Smooth muscle cell (in vitro differentiated cells): ENCODE measurements at regions not wholly inside any gene's neighbourhood (a gene's known extent, or its start where the extent isn't known, plus 50 kb on each side); places are given as distances from the start of the nearest gene placed in this dataset.

Experiments used
- DNase-seq: peaks from one replicate; lab custom pipeline; 2025; ENCODE audit not compliant: unreplicated experiment; lab: John Stamatoyannopoulos, UW
- H2AFZ ChIP-seq: fragments of 200-600 bp; sonication (generic); 2 replicates; pipeline ENCODE4 v1.6.0; 2016; ENCODE audit warnings: antibody characterized with exemption, low read depth, mild to moderate bottlenecking
- H3F3A ChIP-seq: fragments of 200-600 bp; sonication (generic); 2 replicates; pipeline ENCODE4 v1.6.0; 2017; ENCODE audit warnings: antibody characterized with exemption, low read depth
- H3K27ac ChIP-seq: fragments of 200-600 bp; sonication (generic); 2 replicates; pipeline ENCODE4 v1.5.1; 2016; ENCODE audit warnings: low read depth, mild to moderate bottlenecking
- H3K27me3 ChIP-seq: fragments of 200-600 bp; sonication (generic); 2 replicates; pipeline ENCODE4 v1.6.1; 2016; ENCODE audit warnings: low read depth, mild to moderate bottlenecking
- H3K36me3 ChIP-seq: fragments of 200-600 bp; sonication (generic); 2 replicates; pipeline ENCODE4 v1.5.1; 2016; ENCODE audit warnings: low read depth
- H3K4me1 ChIP-seq: fragments of 200-600 bp; sonication (generic); 2 replicates; pipeline ENCODE4 v1.5.1; 2016; ENCODE audit warnings: low read depth
- H3K4me2 ChIP-seq: fragments of 200-600 bp; sonication (generic); 2 replicates; pipeline ENCODE4 v1.6.0; 2016; ENCODE audit warnings: mild to moderate bottlenecking
- H3K4me3 ChIP-seq: fragments of 200-600 bp; sonication (generic); 2 replicates; pipeline ENCODE4 v1.5.1; 2016; ENCODE audit warnings: mild to moderate bottlenecking
- H3K79me2 ChIP-seq: fragments of 200-600 bp; sonication (generic); 2 replicates; pipeline ENCODE4 v1.6.0; 2016; ENCODE audit warnings: low read depth, mild to moderate bottlenecking
- H3K9ac ChIP-seq: fragments of 200-600 bp; sonication (generic); 2 replicates; pipeline ENCODE4 v1.6.0; 2016; ENCODE audit warnings: low read depth
- H3K9me3 ChIP-seq: fragments of 200-600 bp; sonication (generic); replicated peaks from 2 replicates; pipeline ENCODE4 v1.5.1; 2016; ENCODE audit warnings: low read depth
- H4K20me1 ChIP-seq: fragments of 200-600 bp; sonication (generic); 2 replicates; pipeline ENCODE4 v1.6.0; 2016; ENCODE audit warnings: low read depth
- CTCF ChIP-seq: fragments of 200-600 bp; sonication (generic); IDR thresholded peaks from 2 replicates; pipeline ENCODE4 v1.5.1; 2017; ENCODE audit warnings: borderline replicate concordance, mild to moderate bottlenecking, antibody characterized with exemption; ENCODE audit not compliant: insufficient read depth, poor library complexity, severe bottlenecking
- WGBS: methylation state at CpG from one replicate; pipeline ENCODE4 v1.1.7; 2016; ENCODE audit warnings: low lambda C conversion rate; 5-methylcytosine and 5-hydroxymethylcytosine counted together

GRCh38 chr9:108383796-108384195, 472.0 kb downstream of the ACTL7B start:
- Histone ChIP-seq H3F3A (no peaks in the 10 kb centered on the region), H2AFZ (no peak overlapping the region), H3K4me3 (no peak overlapping the region), H4K20me1 (no peaks in the 10 kb centered on the region), H3K4me1 (no peaks in the 10 kb centered on the region), H3K4me2 (no peak overlapping the region), H3K36me3 (no peaks in the 10 kb centered on the region), H3K79me2 (no peaks in the 10 kb centered on the region), H3K27me3 (no peaks in the 10 kb centered on the region), H3K27ac (no peak overlapping the region), H3K9ac (no peak overlapping the region), H3K9me3 (no peaks in the 10 kb centered on the region)
- DNase-seq, result no peak
- 39% methylated on average over 1 of the region's 1 CpG for WGBS
- no peak for TF ChIP-seq CTCF

GRCh38 chr9:108382310-108382709, 473.5 kb downstream of the ACTL7B start:
- no peak for DNase-seq
- no peaks in the 10 kb centered on the region for H3K9me3 ChIP-seq
- H3K4me2 ChIP-seq, result no peak overlapping the region
- no peaks in the 10 kb centered on the region for H3F3A ChIP-seq
- no peaks in the 10 kb centered on the region for H3K79me2 ChIP-seq
- no peak overlapping the region for H3K27ac ChIP-seq
- H3K4me3 ChIP-seq, result no peak overlapping the region
- no peak for TF ChIP-seq CTCF
- 94% methylated on average over 6 of the region's 6 CpGs for WGBS
- H3K27me3 ChIP-seq, result no peaks in the 10 kb centered on the region
- H3K4me1 ChIP-seq, result no peaks in the 10 kb centered on the region
- H2AFZ ChIP-seq, result no peak overlapping the region
- no peak overlapping the region for H3K9ac ChIP-seq
- H4K20me1 ChIP-seq, result no peaks in the 10 kb centered on the region
- H3K36me3 ChIP-seq, result no peaks in the 10 kb centered on the region

- WGBS, result 96% methylated on average over 2 of the region's 2 CpGs
- Histone ChIP-seq H2AFZ (no peak overlapping the region), H3K9ac (no peak overlapping the region), H3K4me1 (no peaks in the 10 kb centered on the region), H3K4me2 (no peak overlapping the region), H3K27ac (no peak overlapping the region), H3K4me3 (no peak overlapping the region), H3K9me3 (no peaks in the 10 kb centered on the region), H3F3A (peaks cover 5% of the 10 kb centered on the region), H4K20me1 (no peaks in the 10 kb centered on the region), H3K36me3 (no peaks in the 10 kb centered on the region), H3K27me3 (no peaks in the 10 kb centered on the region), H3K79me2 (no peaks in the 10 kb centered on the region)
- no peak for TF ChIP-seq CTCF
- DNase-seq, result no peak
Measured at GRCh38 chr9:108377881-108378280, 477.9 kb downstream of the ACTL7B start.

GRCh38 chr9:108377382-108377781, 478.4 kb downstream of the ACTL7B start:
- no peaks in the 10 kb centered on the region for H3K4me1 ChIP-seq
- no peaks in the 10 kb centered on the region for H3K9me3 ChIP-seq
- H3K27ac ChIP-seq, result no peak overlapping the region
- no peak overlapping the region for H3K4me2 ChIP-seq
- DNase-seq, result no peak
- H2AFZ ChIP-seq, result no peak overlapping the region
- no peaks in the 10 kb centered on the region for H4K20me1 ChIP-seq
- no peaks in the 10 kb centered on the region for H3K27me3 ChIP-seq
- peaks cover 5% of the 10 kb centered on the region for H3F3A ChIP-seq
- WGBS, result 63% methylated on average over 3 of the region's 3 CpGs
- TF ChIP-seq CTCF, result no peak
- no peak overlapping the region for H3K4me3 ChIP-seq
- H3K79me2 ChIP-seq, result no peaks in the 10 kb centered on the region
- H3K36me3 ChIP-seq, result no peaks in the 10 kb centered on the region
- H3K9ac ChIP-seq, result no peak overlapping the region
